ENCODE measurements at regions not wholly inside any gene's neighbourhood (a gene's known extent, or its start where the extent isn't known, plus 50 kb on each side); places are given as distances from the start of the nearest gene placed in this dataset.

DNA sequence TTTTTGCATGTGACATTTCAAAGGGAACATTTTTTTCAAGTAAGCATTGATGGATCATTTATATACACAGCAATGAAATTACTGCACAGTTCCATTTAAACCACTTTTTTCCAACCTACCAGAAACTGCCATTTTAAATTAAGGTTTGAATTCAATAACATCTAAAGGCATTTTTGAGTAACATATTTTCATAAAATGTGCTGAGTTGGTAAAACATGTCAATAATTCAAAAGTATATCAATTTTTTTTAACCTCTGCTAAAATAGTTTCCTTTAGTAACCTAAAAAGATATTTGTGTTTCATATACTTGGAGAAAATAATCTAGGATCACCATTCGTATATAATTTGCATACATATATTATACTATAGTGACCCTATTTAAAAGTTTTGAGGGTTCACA is 355.1 kb upstream of the KCNMB2 start:
- TF ChIP-seq, protein P1, sequence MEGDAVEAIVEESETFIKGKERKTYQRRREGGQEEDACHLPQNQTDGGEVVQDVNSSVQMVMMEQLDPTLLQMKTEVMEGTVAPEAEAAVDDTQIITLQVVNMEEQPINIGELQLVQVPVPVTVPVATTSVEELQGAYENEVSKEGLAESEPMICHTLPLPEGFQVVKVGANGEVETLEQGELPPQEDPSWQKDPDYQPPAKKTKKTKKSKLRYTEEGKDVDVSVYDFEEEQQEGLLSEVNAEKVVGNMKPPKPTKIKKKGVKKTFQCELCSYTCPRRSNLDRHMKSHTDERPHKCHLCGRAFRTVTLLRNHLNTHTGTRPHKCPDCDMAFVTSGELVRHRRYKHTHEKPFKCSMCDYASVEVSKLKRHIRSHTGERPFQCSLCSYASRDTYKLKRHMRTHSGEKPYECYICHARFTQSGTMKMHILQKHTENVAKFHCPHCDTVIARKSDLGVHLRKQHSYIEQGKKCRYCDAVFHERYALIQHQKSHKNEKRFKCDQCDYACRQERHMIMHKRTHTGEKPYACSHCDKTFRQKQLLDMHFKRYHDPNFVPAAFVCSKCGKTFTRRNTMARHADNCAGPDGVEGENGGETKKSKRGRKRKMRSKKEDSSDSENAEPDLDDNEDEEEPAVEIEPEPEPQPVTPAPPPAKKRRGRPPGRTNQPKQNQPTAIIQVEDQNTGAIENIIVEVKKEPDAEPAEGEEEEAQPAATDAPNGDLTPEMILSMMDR (IDR thresholded peaks at IDR 0.05) = no peak
- peaks cover 5% of the 10 kb centered on the region for H3K9me3 Mint-ChIP-seq (ENCODE audit: low read depth)
- no peaks in the 10 kb centered on the region for H3K36me3 Mint-ChIP-seq (ENCODE audit: low read depth)
- H3K27me3 Mint-ChIP-seq (ENCODE audit: low read depth) = no peaks in the 10 kb centered on the region
- no peak overlapping the region for H3K27ac Mint-ChIP-seq (ENCODE audit: unreplicated experiment)
- no peak for DNase-seq (ENCODE audit: low spot score)
- H3K4me3 Mint-ChIP-seq (ENCODE audit: unreplicated experiment) = no peak overlapping the region
- peaks cover 12% of the 10 kb centered on the region for H3K4me1 Mint-ChIP-seq (ENCODE audit: low read depth)

DNA sequence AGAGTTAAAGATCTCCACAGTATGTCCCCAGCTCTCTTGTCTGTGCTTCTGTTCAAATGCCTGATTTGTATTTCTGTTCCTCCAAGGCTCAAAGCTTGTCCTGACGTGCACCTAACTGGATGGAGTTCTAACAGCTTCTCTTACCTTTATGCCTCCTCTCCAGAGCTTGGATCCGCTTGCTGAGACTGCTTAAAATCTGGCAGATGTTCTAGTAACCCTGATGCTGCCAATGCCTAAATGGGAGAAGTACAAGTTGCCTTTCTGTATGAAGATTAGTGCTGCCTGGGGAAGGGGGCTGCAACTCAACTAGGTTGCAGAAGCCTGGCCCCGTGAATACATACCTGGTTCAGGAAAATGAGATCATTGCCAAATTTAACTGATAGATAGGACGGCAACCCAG is 354.5 kb upstream of the KCNMB2 start:
- H3K4me3 Mint-ChIP-seq (ENCODE audit: unreplicated experiment) = no peak overlapping the region
- peaks cover 12% of the 10 kb centered on the region for H3K4me1 Mint-ChIP-seq (ENCODE audit: low read depth)
- TF ChIP-seq, protein P1 (IDR thresholded peaks at IDR 0.05) = no peak
- peaks cover 5% of the 10 kb centered on the region for H3K9me3 Mint-ChIP-seq (ENCODE audit: low read depth)
- no peak for DNase-seq (ENCODE audit: low spot score)
- H3K36me3 Mint-ChIP-seq (ENCODE audit: low read depth) = no peaks in the 10 kb centered on the region
- H3K27ac Mint-ChIP-seq (ENCODE audit: unreplicated experiment) = no peak overlapping the region
- H3K27me3 Mint-ChIP-seq (ENCODE audit: low read depth) = no peaks in the 10 kb centered on the region

DNA sequence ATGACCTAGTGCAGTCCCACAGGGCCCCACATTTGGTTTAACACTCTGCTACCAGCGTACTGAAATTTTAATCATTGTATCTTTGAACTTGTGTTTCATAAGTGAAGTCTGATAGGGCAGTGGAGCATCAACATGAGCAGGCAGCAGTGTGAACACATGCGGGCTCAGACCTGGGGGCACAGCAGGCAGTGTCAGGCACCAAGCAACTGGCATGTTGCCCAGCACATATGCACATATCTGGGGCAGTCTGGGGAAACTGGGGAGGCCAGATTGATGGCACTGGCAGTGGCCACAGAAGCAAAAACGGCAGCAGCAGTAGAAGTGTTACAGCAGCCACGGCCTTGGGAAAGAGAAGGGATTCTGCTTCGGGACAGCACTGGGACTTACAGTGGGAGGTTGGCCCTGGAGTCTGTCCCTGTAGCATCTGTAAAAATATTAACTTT is 353.9 kb upstream of the KCNMB2 start:
- H3K4me1 Mint-ChIP-seq (ENCODE audit: low read depth) = peaks cover 12% of the 10 kb centered on the region
- TF ChIP-seq, protein P1 (IDR thresholded peaks at IDR 0.05) = no peak
- DNase-seq (ENCODE audit: low spot score) = no peak
- no peak overlapping the region for H3K4me3 Mint-ChIP-seq (ENCODE audit: unreplicated experiment)
- H3K9me3 Mint-ChIP-seq (ENCODE audit: low read depth) = peaks cover 5% of the 10 kb centered on the region
- no peaks in the 10 kb centered on the region for H3K27me3 Mint-ChIP-seq (ENCODE audit: low read depth)
- no peaks in the 10 kb centered on the region for H3K36me3 Mint-ChIP-seq (ENCODE audit: low read depth)
- no peak overlapping the region for H3K27ac Mint-ChIP-seq (ENCODE audit: unreplicated experiment)

DNA sequence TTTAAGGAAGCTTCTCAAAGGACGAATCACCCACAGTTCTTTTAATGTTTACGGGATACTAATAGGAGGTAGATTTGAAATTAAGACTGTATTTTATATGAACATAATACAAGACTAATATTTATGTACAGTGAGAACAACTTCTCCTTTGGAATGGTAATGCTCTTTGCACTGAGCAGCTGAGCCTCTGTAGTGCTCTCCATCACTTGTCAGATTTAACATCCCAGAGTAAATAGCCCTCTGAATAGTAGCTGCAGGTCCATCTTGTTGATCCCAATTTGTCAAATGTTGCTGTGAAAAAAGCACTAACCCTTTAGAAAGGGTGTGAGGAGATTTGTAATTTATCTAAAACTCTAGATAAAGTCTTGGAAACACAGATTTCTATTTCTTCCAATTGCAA is 351.4 kb upstream of the KCNMB2 start:
- H3K27ac Mint-ChIP-seq (ENCODE audit: unreplicated experiment) = no peak overlapping the region
- H3K36me3 Mint-ChIP-seq (ENCODE audit: low read depth) = no peaks in the 10 kb centered on the region
- TF ChIP-seq, protein P1 (IDR thresholded peaks at IDR 0.05) = no peak
- H3K4me3 Mint-ChIP-seq (ENCODE audit: unreplicated experiment) = no peak overlapping the region
- no peaks in the 10 kb centered on the region for H3K27me3 Mint-ChIP-seq (ENCODE audit: low read depth)
- H3K4me1 Mint-ChIP-seq (ENCODE audit: low read depth) = peaks cover 12% of the 10 kb centered on the region
- DNase-seq (ENCODE audit: low spot score) = no peak
- H3K9me3 Mint-ChIP-seq (ENCODE audit: low read depth) = no peaks in the 10 kb centered on the region

DNA sequence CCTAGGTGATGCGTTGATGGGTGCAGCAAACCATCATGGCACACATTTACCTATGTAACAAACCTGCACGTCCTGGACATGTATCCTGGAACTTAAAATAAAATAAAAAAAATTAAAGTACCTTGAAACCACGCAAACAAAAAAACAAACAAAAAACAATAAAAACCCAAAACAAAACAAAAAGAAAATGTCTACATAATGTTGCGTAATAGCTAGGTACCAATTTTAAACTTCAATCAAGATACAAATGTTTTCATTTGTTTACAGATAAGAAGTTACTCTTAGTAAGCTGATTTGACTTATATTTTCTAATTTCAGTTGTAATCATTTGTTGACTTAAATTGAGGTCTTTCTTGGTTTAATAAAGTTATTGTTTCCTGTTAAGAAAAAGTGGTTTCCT is 349.6 kb upstream of the KCNMB2 start:
- Mint-ChIP-seq H3K27ac (ENCODE audit: unreplicated experiment) (no peak overlapping the region), H3K4me3 (ENCODE audit: unreplicated experiment) (no peak overlapping the region), H3K9me3 (ENCODE audit: low read depth) (no peaks in the 10 kb centered on the region), H3K36me3 (ENCODE audit: low read depth) (no peaks in the 10 kb centered on the region), H3K4me1 (ENCODE audit: low read depth) (peaks cover 7% of the 10 kb centered on the region), H3K27me3 (ENCODE audit: low read depth) (no peaks in the 10 kb centered on the region)
- no peak for DNase-seq (ENCODE audit: low spot score)
- TF ChIP-seq, protein P1 (IDR thresholded peaks at IDR 0.05) = no peak

Measured in chondrocyte (in vitro differentiated cells).